DND-41 (cell line): ENCODE measurements at regions not wholly inside any gene's neighbourhood (a gene's known extent, or its start where the extent isn't known, plus 50 kb on each side); places are given as distances from the start of the nearest gene placed in this dataset.

Experiments used
- EZH2 ChIP-seq: IDR thresholded peaks from 3 replicates; pipeline ENCODE4 v1.6.1; 2012; ENCODE audit warnings: borderline replicate concordance, low read depth, mild to moderate bottlenecking, moderate library complexity, low read length, inconsistent platforms; ENCODE audit not compliant: severe bottlenecking
- TF ChIP-seq, protein P1 (sequence below): IDR thresholded peaks from 2 replicates; pipeline ENCODE4 v1.5.1; 2012; ENCODE audit warnings: borderline replicate concordance, low read length, moderate library complexity, mild to moderate bottlenecking; ENCODE audit not compliant: poor library complexity, severe bottlenecking; ENCODE audit errors: extremely low read depth

DNA sequence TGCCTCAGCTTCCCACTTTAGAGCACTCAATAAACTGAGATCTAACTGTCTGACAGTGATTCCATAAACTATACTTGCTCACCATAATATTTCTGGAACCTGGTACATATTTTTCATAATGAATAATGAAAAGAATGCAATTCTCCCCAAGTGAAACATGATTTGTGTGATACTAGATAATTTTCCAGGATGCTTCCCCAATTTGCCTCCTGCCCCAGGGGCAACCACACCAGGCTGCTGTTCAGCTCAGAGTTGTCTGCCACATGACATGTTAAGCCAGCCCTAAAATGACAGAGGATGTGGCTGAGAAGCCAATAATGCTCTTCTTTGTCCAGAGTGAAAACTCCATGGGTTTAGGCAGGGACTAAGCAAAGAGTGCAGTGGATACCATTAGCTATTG, 62.9 kb upstream of the SEZ6L start:
- TF ChIP-seq, protein P1, sequence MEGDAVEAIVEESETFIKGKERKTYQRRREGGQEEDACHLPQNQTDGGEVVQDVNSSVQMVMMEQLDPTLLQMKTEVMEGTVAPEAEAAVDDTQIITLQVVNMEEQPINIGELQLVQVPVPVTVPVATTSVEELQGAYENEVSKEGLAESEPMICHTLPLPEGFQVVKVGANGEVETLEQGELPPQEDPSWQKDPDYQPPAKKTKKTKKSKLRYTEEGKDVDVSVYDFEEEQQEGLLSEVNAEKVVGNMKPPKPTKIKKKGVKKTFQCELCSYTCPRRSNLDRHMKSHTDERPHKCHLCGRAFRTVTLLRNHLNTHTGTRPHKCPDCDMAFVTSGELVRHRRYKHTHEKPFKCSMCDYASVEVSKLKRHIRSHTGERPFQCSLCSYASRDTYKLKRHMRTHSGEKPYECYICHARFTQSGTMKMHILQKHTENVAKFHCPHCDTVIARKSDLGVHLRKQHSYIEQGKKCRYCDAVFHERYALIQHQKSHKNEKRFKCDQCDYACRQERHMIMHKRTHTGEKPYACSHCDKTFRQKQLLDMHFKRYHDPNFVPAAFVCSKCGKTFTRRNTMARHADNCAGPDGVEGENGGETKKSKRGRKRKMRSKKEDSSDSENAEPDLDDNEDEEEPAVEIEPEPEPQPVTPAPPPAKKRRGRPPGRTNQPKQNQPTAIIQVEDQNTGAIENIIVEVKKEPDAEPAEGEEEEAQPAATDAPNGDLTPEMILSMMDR: no peak
- no peak for TF ChIP-seq EZH2
